PFSK-1 (cell line): ENCODE measurements at regions not wholly inside any gene's neighbourhood (a gene's known extent, or its start where the extent isn't known, plus 50 kb on each side); places are given as distances from the start of the nearest gene placed in this dataset.
A peak's percentile ranks its signal among the peaks of the same experiment; 100 is the strongest.

Source experiments
- FOXP2 ChIP-seq: optimal IDR thresholded peaks from 2 replicates; pipeline ENCODE3; 2011; ENCODE audit warnings: borderline replicate concordance, control low read depth, inconsistent platforms; ENCODE audit not compliant: insufficient read depth; ENCODE audit errors: extremely low read length, extremely low read depth
- POLR2AphosphoS5 ChIP-seq: IDR thresholded peaks from 2 replicates; pipeline ENCODE4 v1.6.1; 2012; ENCODE audit warnings: low read depth, mild to moderate bottlenecking, control low read depth, low read length, moderate library complexity
- SIN3A ChIP-seq: IDR thresholded peaks from 2 replicates; pipeline ENCODE4 v1.6.1; 2012; ENCODE audit warnings: mild to moderate bottlenecking, low read length, moderate library complexity, borderline replicate concordance; ENCODE audit not compliant: insufficient read depth
- TAF1 ChIP-seq: IDR thresholded peaks from 2 replicates; pipeline ENCODE4 v1.6.1; 2012; ENCODE audit warnings: low read length, control low read depth, borderline replicate concordance; ENCODE audit not compliant: insufficient read depth
- TF ChIP-seq, protein P1 (sequence below), 2 experiments: IDR thresholded peaks; 2 replicates each; pipeline versions ENCODE4 v1.6.1 to v1.8.0; 2011 to 2012; ENCODE audit warnings: low read depth in 2 of 2, low read length in 2 of 2, control low read depth in 1 of 2, inconsistent platforms in 1 of 2, mild to moderate bottlenecking in 1 of 2, moderate library complexity in 1 of 2; ENCODE audit not compliant: insufficient read depth in 1 of 2

DNA sequence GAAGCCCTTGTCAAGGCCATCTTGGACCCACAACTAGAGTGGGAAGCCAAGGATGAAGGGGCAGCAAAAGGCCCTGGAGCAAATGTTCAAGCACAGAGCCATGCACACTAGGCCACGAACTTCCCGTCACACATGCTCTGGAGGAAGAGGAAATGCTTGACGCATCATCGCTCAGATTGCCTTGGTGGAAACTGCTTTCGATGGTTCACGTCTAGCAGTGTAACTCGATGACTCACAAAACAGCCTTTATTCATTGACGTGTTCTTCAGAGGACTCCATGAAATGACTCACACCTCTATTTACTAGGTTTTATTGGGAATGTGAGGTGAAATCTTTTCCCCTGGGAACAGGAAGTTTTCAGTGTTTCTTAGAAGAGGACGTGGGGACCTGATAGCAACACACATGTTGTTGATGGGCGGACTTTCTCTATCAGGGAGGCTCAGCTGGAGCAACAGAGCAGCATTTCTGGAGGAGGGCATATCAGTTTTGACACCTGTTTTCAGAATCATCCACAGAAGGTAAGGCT, 79.8 kb upstream of the FLT1 start:
- TF ChIP-seq SIN3A (peak; percentile 54; the same call in 1 of the 2 replicates), TAF1 (no peak)

DNA sequence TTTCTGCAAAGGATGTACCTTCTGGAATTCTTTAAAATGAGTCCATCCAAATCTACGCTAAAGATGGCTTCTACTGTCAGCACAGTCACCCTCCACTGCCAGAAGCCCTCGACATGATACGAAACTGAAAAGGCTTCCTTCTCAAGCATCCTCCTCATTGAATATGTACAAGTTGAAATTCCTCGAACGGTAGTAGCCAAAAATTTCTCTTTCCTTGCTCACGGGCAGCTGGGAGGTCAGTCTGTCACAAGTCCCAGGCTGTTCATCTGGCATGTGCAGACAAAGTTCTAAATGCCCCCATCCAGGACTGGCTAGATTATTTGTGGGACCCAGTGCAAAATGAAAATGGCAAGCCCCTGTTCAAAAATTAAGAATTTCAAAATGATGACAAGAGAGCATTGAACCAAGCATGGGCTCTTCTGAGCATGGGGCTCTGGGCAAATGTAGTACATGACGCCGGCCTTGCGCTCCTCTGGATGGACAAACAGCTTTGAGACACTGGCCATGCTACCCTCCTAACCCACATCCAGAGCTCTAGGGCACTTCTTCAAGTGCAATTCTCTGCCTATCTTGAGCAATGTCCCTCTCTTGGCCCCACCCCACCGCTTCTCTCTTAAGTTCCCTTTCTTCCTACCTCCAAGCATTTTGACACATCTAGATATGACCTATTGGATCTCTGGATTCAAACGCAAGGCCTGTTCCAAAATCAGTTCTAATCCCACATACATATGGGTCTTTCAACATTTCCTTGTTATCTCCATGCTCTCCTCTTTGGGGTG, 78.9 kb upstream of the FLT1 start:
- TF ChIP-seq FOXP2: no peak

DNA sequence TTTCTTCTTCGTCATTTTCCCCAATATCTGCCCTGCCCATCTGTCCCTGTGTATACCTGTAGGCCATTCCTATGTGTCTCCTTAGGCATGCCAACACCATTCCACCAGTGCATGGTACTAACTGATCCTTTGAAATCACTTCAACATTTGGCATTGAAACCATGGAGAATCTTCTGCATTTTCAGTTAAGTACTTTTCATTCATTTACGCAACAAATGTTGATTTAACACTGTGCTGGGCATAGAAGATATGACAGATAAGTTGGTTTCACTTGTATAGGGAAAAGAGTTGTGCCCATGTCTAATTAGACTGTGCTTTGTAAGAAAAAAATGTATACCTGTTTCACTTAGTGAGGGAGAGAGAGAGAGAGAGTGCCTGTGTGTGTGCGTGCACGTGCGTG, 77.9 kb upstream of the FLT1 start:
- no peak for TF ChIP-seq POLR2AphosphoS5
- TF ChIP-seq, protein P1, sequence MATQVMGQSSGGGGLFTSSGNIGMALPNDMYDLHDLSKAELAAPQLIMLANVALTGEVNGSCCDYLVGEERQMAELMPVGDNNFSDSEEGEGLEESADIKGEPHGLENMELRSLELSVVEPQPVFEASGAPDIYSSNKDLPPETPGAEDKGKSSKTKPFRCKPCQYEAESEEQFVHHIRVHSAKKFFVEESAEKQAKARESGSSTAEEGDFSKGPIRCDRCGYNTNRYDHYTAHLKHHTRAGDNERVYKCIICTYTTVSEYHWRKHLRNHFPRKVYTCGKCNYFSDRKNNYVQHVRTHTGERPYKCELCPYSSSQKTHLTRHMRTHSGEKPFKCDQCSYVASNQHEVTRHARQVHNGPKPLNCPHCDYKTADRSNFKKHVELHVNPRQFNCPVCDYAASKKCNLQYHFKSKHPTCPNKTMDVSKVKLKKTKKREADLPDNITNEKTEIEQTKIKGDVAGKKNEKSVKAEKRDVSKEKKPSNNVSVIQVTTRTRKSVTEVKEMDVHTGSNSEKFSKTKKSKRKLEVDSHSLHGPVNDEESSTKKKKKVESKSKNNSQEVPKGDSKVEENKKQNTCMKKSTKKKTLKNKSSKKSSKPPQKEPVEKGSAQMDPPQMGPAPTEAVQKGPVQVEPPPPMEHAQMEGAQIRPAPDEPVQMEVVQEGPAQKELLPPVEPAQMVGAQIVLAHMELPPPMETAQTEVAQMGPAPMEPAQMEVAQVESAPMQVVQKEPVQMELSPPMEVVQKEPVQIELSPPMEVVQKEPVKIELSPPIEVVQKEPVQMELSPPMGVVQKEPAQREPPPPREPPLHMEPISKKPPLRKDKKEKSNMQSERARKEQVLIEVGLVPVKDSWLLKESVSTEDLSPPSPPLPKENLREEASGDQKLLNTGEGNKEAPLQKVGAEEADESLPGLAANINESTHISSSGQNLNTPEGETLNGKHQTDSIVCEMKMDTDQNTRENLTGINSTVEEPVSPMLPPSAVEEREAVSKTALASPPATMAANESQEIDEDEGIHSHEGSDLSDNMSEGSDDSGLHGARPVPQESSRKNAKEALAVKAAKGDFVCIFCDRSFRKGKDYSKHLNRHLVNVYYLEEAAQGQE (IDR thresholded peaks at IDR 0.05; ENCODE audit: insufficient read depth in 1 of 2, low read depth in 2 of 2, low read length in 2 of 2): no peak
- TF ChIP-seq FOXP2: no peak
- no peak for TF ChIP-seq SIN3A
- no peak for TF ChIP-seq TAF1

DNA sequence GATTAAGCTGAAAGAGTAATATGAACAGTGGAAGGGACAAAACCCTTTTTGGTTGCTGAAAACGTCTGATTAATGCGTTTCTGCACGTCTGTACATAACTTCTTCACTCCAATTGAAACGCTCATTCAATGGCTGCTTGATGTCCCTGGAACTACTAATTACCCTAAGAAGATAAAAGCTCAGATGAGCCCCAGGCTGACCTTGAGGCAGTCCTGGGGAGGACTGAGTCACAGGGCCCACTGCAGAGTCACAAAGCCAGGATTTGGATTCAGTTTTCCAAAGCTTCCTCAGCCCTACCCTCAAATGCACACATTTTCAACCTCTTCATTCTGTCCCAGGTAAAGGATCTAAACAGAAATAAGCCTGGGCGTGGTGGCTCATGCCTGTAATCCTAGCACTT, 75.0 kb upstream of the FLT1 start:
- TF ChIP-seq, protein P1 (IDR thresholded peaks at IDR 0.05; ENCODE audit: insufficient read depth in 1 of 2, low read depth in 2 of 2, low read length in 2 of 2): no peak
- no peak for TF ChIP-seq TAF1
- TF ChIP-seq FOXP2: no peak
- TF ChIP-seq SIN3A: no peak
- TF ChIP-seq POLR2AphosphoS5: no peak

GRCh38 chr13:28568286-28568685, 73.4 kb upstream of the FLT1 start:
- TF ChIP-seq, protein P1 (IDR thresholded peaks at IDR 0.05; ENCODE audit: insufficient read depth in 1 of 2, low read depth in 2 of 2, low read length in 2 of 2): no peak
- no peak for TF ChIP-seq TAF1
- TF ChIP-seq SIN3A: no peak
- no peak for TF ChIP-seq POLR2AphosphoS5
- TF ChIP-seq FOXP2: no peak

DNA sequence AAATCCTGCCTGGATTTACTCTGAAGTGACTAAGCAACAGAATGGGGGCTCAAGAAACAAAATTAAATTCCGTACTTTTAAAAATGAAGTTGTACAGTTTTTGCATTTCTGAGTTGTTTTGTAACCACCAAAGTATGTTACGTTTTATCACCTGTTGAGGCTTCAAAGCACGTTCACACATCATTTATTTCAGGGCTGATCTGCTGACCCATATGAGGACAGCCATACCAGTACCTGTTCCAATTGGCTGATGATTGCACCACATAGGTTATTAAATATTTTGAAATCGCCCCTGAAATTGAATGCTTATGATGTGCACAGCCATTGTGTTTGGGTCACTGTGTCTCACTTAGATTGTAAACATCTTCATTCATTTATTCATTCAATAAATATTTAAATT, 72.0 kb upstream of the FLT1 start:
- no peak for TF ChIP-seq FOXP2
- TF ChIP-seq, protein P1 (IDR thresholded peaks at IDR 0.05; ENCODE audit: insufficient read depth in 1 of 2, low read depth in 2 of 2, low read length in 2 of 2): no peak
- no peak for TF ChIP-seq SIN3A
- TF ChIP-seq POLR2AphosphoS5: no peak
- no peak for TF ChIP-seq TAF1
